HepG2 (cell line): ENCODE measurements at regions not wholly inside any gene's neighbourhood (a gene's known extent, or its start where the extent isn't known, plus 50 kb on each side); places are given as distances from the start of the nearest gene placed in this dataset.

Experiments used
- ATAC-seq: fragments of 200-7000 bp; cut with Tn5 transposase; 3 replicates; pipeline ENCODE4 v1.9.1; 2020; ENCODE audit warnings: mild to moderate bottlenecking, moderate library complexity
- BruUV-seq: library from RNA; stranded (reverse); fragments of 400-500 nt; replicated peaks from 2 replicates; lab custom pipeline; 2021; lab: Mats Ljungman, UMichigan
- CTCF ChIA-PET: fragments of 300-600 bp; formaldehyde crosslinking; extraction: SDS; loops from one replicate; lab custom pipeline; 2021; ENCODE audit warnings: low total read pairs, inconsistent platforms, low intra/inter-chr PET ratio; lab: Yijun Ruan, JAX
- POLR2A ChIA-PET: fragments of 350-600 bp; sonication (Branson Sonifier 250); formaldehyde crosslinking; loops from one replicate; lab custom pipeline; 2020; ENCODE audit warnings: antibody characterized with exemption, inconsistent platforms; lab: Yijun Ruan, JAX
- DNase-seq: peaks from one replicate; pipeline ENCODE4 v3.0.0-alpha.2; 2015; ENCODE audit warnings: low spot score
- FAIRE-seq: peaks from 3 replicates; lab custom pipeline; 2011; peaks lifted over from hg19 to GRCh38; lab: Jason Lieb, UNC
- H2AFZ ChIP-seq: one replicate; pipeline ENCODE4 v1.6.1; 2011; ENCODE audit warnings: low read length, inconsistent platforms
- H3K27ac ChIP-seq: fragments of 300-600 bp; 3 replicates; pipeline ENCODE4 v1.8.0; 2011; ENCODE audit warnings: mixed run types, mild to moderate bottlenecking, mixed read lengths, low read length, inconsistent platforms; ENCODE audit not compliant: insufficient read depth; ENCODE audit errors: extremely low read length
- H3K27me3 ChIP-seq, 2 experiments: fragments of 200-600 bp in 1 of 2; 2 replicates in 1 of 2; 3 replicates in 1 of 2; pipeline versions ENCODE4 v1.6.0 to v1.8.0; 2011; ENCODE audit warnings: low read length in 2 of 2, mild to moderate bottlenecking in 2 of 2, moderate library complexity in 2 of 2, inconsistent platforms in 1 of 2; ENCODE audit not compliant: insufficient read depth in 2 of 2, control insufficient read depth in 1 of 2
- H3K36me3 ChIP-seq, 2 experiments: fragments of 200-600 bp in 1 of 2; replicated peaks in 1 of 2; 2 replicates in 1 of 2; 3 replicates in 1 of 2; pipeline versions ENCODE4 v1.5.1 to v1.8.0; 2011; ENCODE audit warnings: low read length in 2 of 2, inconsistent platforms in 1 of 2; ENCODE audit not compliant: insufficient read depth in 2 of 2, control insufficient read depth in 1 of 2
- H3K4me1 ChIP-seq: 2 replicates; pipeline ENCODE4 v1.5.1; 2012; ENCODE audit warnings: low read length, inconsistent platforms; ENCODE audit not compliant: insufficient read depth
- H3K4me2 ChIP-seq: 2 replicates; pipeline ENCODE4 v1.6.0; 2011; ENCODE audit warnings: low read depth, low read length, inconsistent platforms
- H3K4me3 ChIP-seq, 3 experiments: fragments of 200-600 bp in 1 of 3; sonication (generic), shearing (Covaris generic) in 1 of 3; replicated peaks in 1 of 3; 2 replicates each; pipeline ENCODE4 v1.5.1; 2011 to 2016; ENCODE audit warnings: low read length in 3 of 3, inconsistent platforms in 2 of 3, low read depth in 2 of 3, mild to moderate bottlenecking in 2 of 3, control low read depth in 1 of 3, mixed read lengths in 1 of 3; ENCODE audit not compliant: insufficient read depth in 1 of 3
- H3K79me2 ChIP-seq: one replicate; pipeline ENCODE4 v1.6.1; 2011; ENCODE audit warnings: low read length, inconsistent platforms; ENCODE audit not compliant: insufficient read depth
- H3K9ac ChIP-seq: 2 replicates; pipeline ENCODE4 v1.6.0; 2011; ENCODE audit warnings: mild to moderate bottlenecking, low read depth, low read length, inconsistent platforms; ENCODE audit not compliant: insufficient read depth
- H3K9me3 ChIP-seq: 2 replicates; pipeline ENCODE4 v1.5.1; 2012; ENCODE audit warnings: mild to moderate bottlenecking, low read length
- H4K20me1 ChIP-seq: 2 replicates; pipeline ENCODE4 v1.6.0; 2011; ENCODE audit warnings: inconsistent platforms, mild to moderate bottlenecking, low read length, moderate library complexity; ENCODE audit not compliant: insufficient read depth
- AHR ChIP-seq: IDR thresholded peaks from 2 replicates; pipeline ENCODE4 v1.6.1; 2018; ENCODE audit warnings: missing genetic modification reagents, missing compliant biosample characterization
- FOSL1 ChIP-seq: sonication (generic); formaldehyde crosslinking; IDR thresholded peaks from 2 replicates; pipeline ENCODE4 v1.9.0; 2021; ENCODE audit warnings: missing genetic modification reagents, borderline replicate concordance
- SMARCC2 ChIP-seq: fragments of 450-650 bp; IDR thresholded peaks from 2 replicates; pipeline ENCODE4 v1.6.1; 2017; ENCODE audit warnings: antibody characterized with exemption, mild to moderate bottlenecking
- SNRNP70 ChIP-seq: fragments of 200-400 bp; formaldehyde crosslinking; IDR thresholded peaks from 2 replicates; pipeline ENCODE4 v1.6.1; 2017; ENCODE audit warnings: mild to moderate bottlenecking, low read depth, low read length, moderate library complexity
- SOX6 ChIP-seq, 2 experiments: fragments of 450-650 bp in 1 of 2; sonication (generic) in 1 of 2; formaldehyde crosslinking in 1 of 2; IDR thresholded peaks; 2 replicates each; pipeline versions ENCODE4 v1.4.0 to v1.6.1; 2017 to 2020; ENCODE audit warnings: antibody characterized with exemption in 1 of 2, mild to moderate bottlenecking in 1 of 2, missing genetic modification reagents in 1 of 2
- SRSF1 ChIP-seq: fragments of 200-400 bp; formaldehyde crosslinking; optimal IDR thresholded peaks from 2 replicates; pipeline ENCODE3; 2017; ENCODE audit warnings: mild to moderate bottlenecking, low read depth, low read length, moderate library complexity
- ZNF776 ChIP-seq: sonication (generic); formaldehyde crosslinking; IDR thresholded peaks from 2 replicates; pipeline ENCODE4 v1.4.0; 2020; ENCODE audit warnings: mild to moderate bottlenecking, missing genetic modification reagents
- WGBS: methylation state at CpG from one replicate; pipeline ENCODE4 v1.1.6; 2017; ENCODE audit warnings: low lambda C conversion rate; 5-methylcytosine and 5-hydroxymethylcytosine counted together
- in situ Hi-C: cut with HindIII; loops from 2 replicates; pipeline ENCODE4 v1.10.0; 2017; ENCODE audit warnings: low pct_unique_long_range_greater_than_20kb; ENCODE audit not compliant: extremely low pct_ligation_motif_present
- intact Hi-C: fragments of 100-400 bp; cut with micrococcal nuclease; formaldehyde crosslinking; loops from one replicate; pipeline ENCODE4 v1.10.0; 2022; ENCODE audit not compliant: unreplicated experiment
- TF ChIP-seq, protein P1 (sequence below): sonication (generic); formaldehyde crosslinking; IDR thresholded peaks from 2 replicates; pipeline ENCODE4 v1.4.0; 2020; ENCODE audit warnings: low read depth, mild to moderate bottlenecking, missing genetic modification reagents
- TF ChIP-seq, protein P2 (sequence below): sonication (generic); formaldehyde crosslinking; IDR thresholded peaks from 2 replicates; pipeline ENCODE4 v1.5.0; 2020; ENCODE audit warnings: missing genetic modification reagents
- TF ChIP-seq, protein P3 (sequence below), 2 experiments: sonication (generic) in 1 of 2; formaldehyde crosslinking in 1 of 2; IDR thresholded peaks; 2 replicates each; pipeline versions ENCODE4 v1.4.0 to v1.6.1; 2016 to 2020; ENCODE audit warnings: borderline replicate concordance in 1 of 2, low read depth in 1 of 2, mild to moderate bottlenecking in 1 of 2, missing genetic modification reagents in 1 of 2

DNA sequence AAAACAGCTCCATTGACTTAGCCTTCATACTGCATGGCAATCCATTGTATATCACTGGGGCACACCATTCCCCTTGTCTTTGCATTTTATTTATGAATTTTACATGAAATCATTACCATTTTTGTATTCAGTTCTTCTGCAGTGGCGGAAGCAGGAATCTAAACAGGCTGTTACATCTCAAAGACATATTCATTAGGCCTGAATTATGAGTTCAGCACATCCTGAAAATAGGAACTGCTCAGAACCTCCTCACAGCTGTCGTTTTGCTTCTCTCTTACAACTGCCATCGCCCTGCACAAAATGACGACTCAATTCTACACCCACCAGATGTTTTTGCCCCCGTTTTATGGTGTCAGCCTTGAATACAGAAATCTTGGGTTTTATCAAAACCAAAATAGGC lies 474.4 kb upstream of the MAGEB18 start:
- DNase-seq = no peak
- no peak for FAIRE-seq
- H4K20me1 ChIP-seq = no peaks in the 10 kb centered on the region
- H3K4me1 ChIP-seq = no peaks in the 10 kb centered on the region
- no peaks in the 10 kb centered on the region for H3K27me3 ChIP-seq
- intact Hi-C loops (no loop called here), in situ Hi-C loops (no loop called here)
- 0% methylated on average over 5 of the region's 5 CpGs for WGBS
- no peaks in the 10 kb centered on the region for H3K9me3 ChIP-seq
- H3K9ac ChIP-seq = no peak overlapping the region
- CTCF ChIA-PET = no interaction called here
- BruUV-seq = no TSS peak
- ATAC-seq = no peak
- no peak overlapping the region for H3K4me2 ChIP-seq
- TF ChIP-seq SMARCC2 (no peak), AHR (no peak)
- TF ChIP-seq, protein P1, sequence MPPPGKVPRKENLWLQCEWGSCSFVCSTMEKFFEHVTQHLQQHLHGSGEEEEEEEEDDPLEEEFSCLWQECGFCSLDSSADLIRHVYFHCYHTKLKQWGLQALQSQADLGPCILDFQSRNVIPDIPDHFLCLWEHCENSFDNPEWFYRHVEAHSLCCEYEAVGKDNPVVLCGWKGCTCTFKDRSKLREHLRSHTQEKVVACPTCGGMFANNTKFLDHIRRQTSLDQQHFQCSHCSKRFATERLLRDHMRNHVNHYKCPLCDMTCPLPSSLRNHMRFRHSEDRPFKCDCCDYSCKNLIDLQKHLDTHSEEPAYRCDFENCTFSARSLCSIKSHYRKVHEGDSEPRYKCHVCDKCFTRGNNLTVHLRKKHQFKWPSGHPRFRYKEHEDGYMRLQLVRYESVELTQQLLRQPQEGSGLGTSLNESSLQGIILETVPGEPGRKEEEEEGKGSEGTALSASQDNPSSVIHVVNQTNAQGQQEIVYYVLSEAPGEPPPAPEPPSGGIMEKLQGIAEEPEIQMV = no peak
- H3K79me2 ChIP-seq = no peaks in the 10 kb centered on the region
- no peak overlapping the region for H2AFZ ChIP-seq
- no peak overlapping the region for H3K27ac ChIP-seq
- no peak overlapping the region for H3K4me3 ChIP-seq
- H3K36me3 ChIP-seq = no peaks in the 10 kb centered on the region
- POLR2A ChIA-PET = no interaction called here

DNA sequence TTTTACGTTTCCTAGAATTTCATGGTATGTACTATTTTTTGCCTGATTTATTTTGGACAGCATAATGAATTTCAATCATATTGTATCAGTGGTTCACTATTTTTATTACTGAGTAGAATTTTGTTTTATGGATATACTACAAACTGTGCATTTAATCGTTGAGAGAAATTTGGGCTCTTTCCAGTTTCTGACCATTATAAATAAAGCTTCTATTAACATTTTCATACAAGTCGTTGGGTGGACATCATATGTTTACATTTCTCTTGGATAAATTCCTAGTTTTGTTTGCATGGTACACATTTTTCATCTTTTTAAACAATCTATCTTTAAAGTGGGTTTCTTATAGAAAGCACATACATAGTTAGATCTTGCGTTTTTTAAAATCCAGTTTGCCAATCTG lies 472.7 kb upstream of the MAGEB18 start:
- H3K27me3 ChIP-seq = no peaks in the 10 kb centered on the region
- ATAC-seq (no peak), FAIRE-seq (no peak), DNase-seq (no peak)
- BruUV-seq = no TSS peak
- H3K79me2 ChIP-seq = no peaks in the 10 kb centered on the region
- H3K9ac ChIP-seq = no peak overlapping the region
- no peaks in the 10 kb centered on the region for H3K36me3 ChIP-seq
- in situ Hi-C loops = no loop called here
- H2AFZ ChIP-seq = no peak overlapping the region
- intact Hi-C loops = no loop called here
- H3K4me3 ChIP-seq = no peak overlapping the region
- no peaks in the 10 kb centered on the region for H3K4me1 ChIP-seq
- CTCF ChIA-PET = no interaction called here
- no peak overlapping the region for H3K4me2 ChIP-seq
- TF ChIP-seq SNRNP70 (no peak), SOX6 (IDR thresholded peaks at IDR 0.05) (no peak), SOX6 (CRISPR knock-in tag; IDR thresholded peaks at IDR 0.05) (no peak), SRSF1 (no peak), ZNF776 (CRISPR knock-in tag) (no peak), FOSL1 (no peak)
- TF ChIP-seq, protein P2, sequence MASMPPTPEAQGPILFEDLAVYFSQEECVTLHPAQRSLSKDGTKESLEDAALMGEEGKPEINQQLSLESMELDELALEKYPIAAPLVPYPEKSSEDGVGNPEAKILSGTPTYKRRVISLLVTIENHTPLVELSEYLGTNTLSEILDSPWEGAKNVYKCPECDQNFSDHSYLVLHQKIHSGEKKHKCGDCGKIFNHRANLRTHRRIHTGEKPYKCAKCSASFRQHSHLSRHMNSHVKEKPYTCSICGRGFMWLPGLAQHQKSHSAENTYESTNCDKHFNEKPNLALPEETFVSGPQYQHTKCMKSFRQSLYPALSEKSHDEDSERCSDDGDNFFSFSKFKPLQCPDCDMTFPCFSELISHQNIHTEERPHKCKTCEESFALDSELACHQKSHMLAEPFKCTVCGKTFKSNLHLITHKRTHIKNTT (CRISPR knock-in tag) = no peak
- TF ChIP-seq, protein P3, sequence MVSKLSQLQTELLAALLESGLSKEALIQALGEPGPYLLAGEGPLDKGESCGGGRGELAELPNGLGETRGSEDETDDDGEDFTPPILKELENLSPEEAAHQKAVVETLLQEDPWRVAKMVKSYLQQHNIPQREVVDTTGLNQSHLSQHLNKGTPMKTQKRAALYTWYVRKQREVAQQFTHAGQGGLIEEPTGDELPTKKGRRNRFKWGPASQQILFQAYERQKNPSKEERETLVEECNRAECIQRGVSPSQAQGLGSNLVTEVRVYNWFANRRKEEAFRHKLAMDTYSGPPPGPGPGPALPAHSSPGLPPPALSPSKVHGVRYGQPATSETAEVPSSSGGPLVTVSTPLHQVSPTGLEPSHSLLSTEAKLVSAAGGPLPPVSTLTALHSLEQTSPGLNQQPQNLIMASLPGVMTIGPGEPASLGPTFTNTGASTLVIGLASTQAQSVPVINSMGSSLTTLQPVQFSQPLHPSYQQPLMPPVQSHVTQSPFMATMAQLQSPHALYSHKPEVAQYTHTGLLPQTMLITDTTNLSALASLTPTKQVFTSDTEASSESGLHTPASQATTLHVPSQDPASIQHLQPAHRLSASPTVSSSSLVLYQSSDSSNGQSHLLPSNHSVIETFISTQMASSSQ (IDR thresholded peaks at IDR 0.05; ENCODE audit: low read depth) = no peak
- TF ChIP-seq, protein P3 (CRISPR knock-in tag; IDR thresholded peaks at IDR 0.05; ENCODE audit: borderline replicate concordance) = no peak
- TF ChIP-seq, all 625 proteins: peak for 0
- H4K20me1 ChIP-seq = no peaks in the 10 kb centered on the region
- no peak overlapping the region for H3K27ac ChIP-seq
- H3K9me3 ChIP-seq = no peaks in the 10 kb centered on the region
- WGBS = 4% methylated on average over 4 of the region's 4 CpGs
- POLR2A ChIA-PET = no interaction called here
